Keratinocyte (primary cell): ENCODE measurements at regions not wholly inside any gene's neighbourhood (a gene's known extent, or its start where the extent isn't known, plus 50 kb on each side); places are given as distances from the start of the nearest gene placed in this dataset.
A peak's percentile ranks its signal among the peaks of the same experiment; 100 is the strongest.

Source experiments
- DNase-seq: peaks from one replicate; pipeline ENCODE4 v3.0.0-alpha.2; 2011; ENCODE audit warnings: low read depth, missing footprints, low spot score
- FAIRE-seq: peaks from 2 replicates; lab custom pipeline; 2011; peaks lifted over from hg19 to GRCh38; lab: Jason Lieb, UNC
- H2AFZ ChIP-seq: 2 replicates; pipeline ENCODE4 v1.6.0; 2012; ENCODE audit warnings: low read length, control low read depth, inconsistent platforms; ENCODE audit not compliant: control insufficient read depth
- H3K27ac ChIP-seq: 2 replicates; pipeline ENCODE4 v1.5.1; 2011; ENCODE audit warnings: low read length; ENCODE audit not compliant: control insufficient read depth, insufficient read depth
- H3K27me3 ChIP-seq: 3 replicates; pipeline ENCODE4 v1.6.0; 2011; ENCODE audit warnings: low read length; ENCODE audit not compliant: control insufficient read depth, insufficient read depth; ENCODE audit errors: extremely low read depth
- H3K36me3 ChIP-seq, 2 experiments: 2 replicates in 1 of 2; 3 replicates in 1 of 2; pipeline ENCODE4 v1.5.1; 2011; ENCODE audit warnings: low read length in 2 of 2, mild to moderate bottlenecking in 1 of 2; ENCODE audit not compliant: control insufficient read depth in 2 of 2, insufficient read depth in 2 of 2; ENCODE audit errors: extremely low read depth in 1 of 2
- H3K4me1 ChIP-seq: 3 replicates; pipeline ENCODE4 v1.5.1; 2011; ENCODE audit warnings: low read length; ENCODE audit not compliant: control insufficient read depth, insufficient read depth; ENCODE audit errors: extremely low read depth
- H3K4me2 ChIP-seq: 3 replicates; pipeline ENCODE4 v1.6.0; 2011; ENCODE audit warnings: low read depth, low read length; ENCODE audit not compliant: control insufficient read depth, insufficient read depth; ENCODE audit errors: extremely low read depth
- H3K4me3 ChIP-seq, 3 experiments: fragments of 200-600 bp in 1 of 3; sonication (generic) in 1 of 3; 2 replicates in 2 of 3; 3 replicates in 1 of 3; pipeline ENCODE4 v1.5.1; 2011 to 2016; ENCODE audit warnings: low read length in 3 of 3, mild to moderate bottlenecking in 3 of 3, control low read depth in 2 of 3, inconsistent platforms in 1 of 3, low read depth in 1 of 3, mixed read lengths in 1 of 3, mixed run types in 1 of 3, moderate library complexity in 1 of 3; ENCODE audit not compliant: control insufficient read depth in 2 of 3, insufficient read depth in 2 of 3; ENCODE audit errors: extremely low read depth in 1 of 3
- H3K79me2 ChIP-seq: 2 replicates; pipeline ENCODE4 v1.6.0; 2012; ENCODE audit warnings: low read length; ENCODE audit not compliant: control insufficient read depth, insufficient read depth
- H3K9ac ChIP-seq: 3 replicates; pipeline ENCODE4 v1.6.0; 2011; ENCODE audit warnings: low read length; ENCODE audit not compliant: control insufficient read depth, insufficient read depth; ENCODE audit errors: extremely low read depth
- H3K9me1 ChIP-seq: 3 replicates; pipeline ENCODE4 v1.6.0; 2011; ENCODE audit warnings: low read length; ENCODE audit not compliant: control insufficient read depth, insufficient read depth; ENCODE audit errors: extremely low read depth
- H3K9me3 ChIP-seq: 2 replicates; pipeline ENCODE4 v1.5.1; 2012; ENCODE audit warnings: low read depth, low read length; ENCODE audit not compliant: control insufficient read depth
- H4K20me1 ChIP-seq: 3 replicates; pipeline ENCODE4 v1.6.0; 2011; ENCODE audit warnings: low read length; ENCODE audit not compliant: control insufficient read depth, insufficient read depth; ENCODE audit errors: extremely low read depth
- CTCF ChIP-seq, 3 experiments: IDR thresholded peaks in 1 of 3; conservative IDR thresholded peaks in 1 of 3; optimal IDR thresholded peaks in 1 of 3; 2 replicates in 2 of 3; 3 replicates in 1 of 3; pipeline versions ENCODE3 to v1.5.1; 2011; ENCODE audit warnings: low read length in 3 of 3, mild to moderate bottlenecking in 3 of 3, moderate library complexity in 2 of 3, control low read depth in 1 of 3, inconsistent platforms in 1 of 3; ENCODE audit not compliant: insufficient read depth in 2 of 3; ENCODE audit errors: extremely low read depth in 1 of 3
- EZH2 ChIP-seq: IDR thresholded peaks from one replicate; pipeline ENCODE4 v1.6.1; 2012; ENCODE audit warnings: inconsistent platforms, mild to moderate bottlenecking, low read length, moderate library complexity
- dilution Hi-C: fragments of 300-500 bp; cut with MboI; formaldehyde crosslinking; loops from one replicate; pipeline ENCODE4 v1.7.0; 2020; ENCODE audit warnings: low sequenced_read_pairs; ENCODE audit not compliant: extremely low pct_ligation_motif_present

GRCh38 chr10:29719281-29719675 is 84.5 kb upstream of the SVIL start:
- peaks cover 63% of the 10 kb centered on the region for H3K79me2 ChIP-seq
- peaks cover 2% of the 10 kb centered on the region for H3K9me1 ChIP-seq
- no peak for DNase-seq
- no peaks in the 10 kb centered on the region for H4K20me1 ChIP-seq
- TF ChIP-seq CTCF (optimal IDR thresholded peaks at IDR 0.05 in 1 of 3, IDR thresholded peaks at IDR 0.05 in 1 of 3, conservative IDR thresholded peaks at IDR 0.05 in 1 of 3; ENCODE audit: extremely low read depth in 1 of 3, insufficient read depth in 2 of 3, low read length in 3 of 3) (no peak), EZH2 (no peak)
- peaks cover 2% of the 10 kb centered on the region for H3K9me3 ChIP-seq
- H3K4me1 ChIP-seq = peaks cover 4% of the 10 kb centered on the region
- dilution Hi-C loops = no loop called here
- H2AFZ ChIP-seq = no peak overlapping the region
- no peak overlapping the region for H3K4me3 ChIP-seq
- no peak overlapping the region for H3K27ac ChIP-seq
- H3K27me3 ChIP-seq = no peaks in the 10 kb centered on the region
- H3K36me3 ChIP-seq = no peaks in the 10 kb centered on the region
- H3K9ac ChIP-seq = no peak overlapping the region
- no peak overlapping the region for H3K4me2 ChIP-seq
- no peak for FAIRE-seq

- no peaks in the 10 kb centered on the region for H4K20me1 ChIP-seq
- H3K4me2 ChIP-seq = no peak overlapping the region
- no peak overlapping the region for H3K4me3 ChIP-seq
- TF ChIP-seq EZH2 (no peak), CTCF (optimal IDR thresholded peaks at IDR 0.05 in 1 of 3, IDR thresholded peaks at IDR 0.05 in 1 of 3, conservative IDR thresholded peaks at IDR 0.05 in 1 of 3; ENCODE audit: extremely low read depth in 1 of 3, insufficient read depth in 2 of 3, low read length in 3 of 3) (no peak)
- dilution Hi-C loops = no loop called here
- H3K79me2 ChIP-seq = peaks cover 59% of the 10 kb centered on the region
- H3K27ac ChIP-seq = peak overlapping the region; percentile 84
- no peak overlapping the region for H3K9ac ChIP-seq
- FAIRE-seq (peak; percentile 52), DNase-seq (no peak)
- H2AFZ ChIP-seq = no peak overlapping the region
- no peaks in the 10 kb centered on the region for H3K27me3 ChIP-seq
- peaks cover 22% of the 10 kb centered on the region for H3K4me1 ChIP-seq
- no peaks in the 10 kb centered on the region for H3K36me3 ChIP-seq
- H3K9me1 ChIP-seq = peaks cover 2% of the 10 kb centered on the region
- peaks cover 2% of the 10 kb centered on the region for H3K9me3 ChIP-seq
Measured at GRCh38 chr10:29715296-29715695, 80.5 kb upstream of the SVIL start.
